GM23248 (cell line): ENCODE measurements at regions not wholly inside any gene's neighbourhood (a gene's known extent, or its start where the extent isn't known, plus 50 kb on each side); places are given as distances from the start of the nearest gene placed in this dataset.

Source experiments
- EZH2 ChIP-seq: fragments of 200-600 bp; sonication (generic); IDR thresholded peaks from 2 replicates; pipeline ENCODE4 v1.6.1; 2018; ENCODE audit warnings: antibody characterized with exemption, mild to moderate bottlenecking; ENCODE audit not compliant: insufficient read depth, poor library complexity, severe bottlenecking
- EZH2phosphoT487 ChIP-seq: fragments of 200-600 bp; sonication (generic); IDR thresholded peaks from 2 replicates; pipeline ENCODE4 v1.6.1; 2018; ENCODE audit warnings: antibody characterized with exemption, moderate library complexity, mild to moderate bottlenecking, low read depth; ENCODE audit not compliant: insufficient read depth

DNA sequence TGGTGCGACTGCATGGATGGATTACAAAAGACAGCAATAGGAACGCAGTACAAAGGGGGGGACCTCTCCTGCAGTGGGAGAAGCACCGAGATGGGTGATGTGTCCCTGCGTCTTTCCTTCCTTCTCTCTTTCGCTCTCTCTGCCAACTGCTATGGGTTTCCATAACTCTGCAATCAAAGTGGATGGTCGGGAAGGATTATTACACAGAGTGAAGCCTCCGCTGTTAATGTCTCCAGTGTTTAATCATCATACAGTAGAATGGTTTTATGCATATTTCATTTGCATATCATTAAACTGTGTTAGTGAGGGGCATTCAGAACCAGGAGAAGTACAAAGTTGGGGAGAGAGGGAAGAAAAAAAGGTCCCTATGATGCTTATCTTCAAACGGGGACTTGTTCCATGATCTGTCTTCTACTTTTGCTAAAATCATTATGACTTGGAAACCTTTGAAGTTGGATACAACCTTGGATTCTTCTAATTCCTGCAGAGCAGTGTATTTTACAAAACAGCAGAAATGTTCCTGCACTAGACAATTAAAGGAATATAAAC lies 255.9 kb upstream of the PMFBP1 start:
- TF ChIP-seq EZH2 = no peak
- no peak for TF ChIP-seq EZH2phosphoT487
